ENCODE measurements at regions not wholly inside any gene's neighbourhood (a gene's known extent, or its start where the extent isn't known, plus 50 kb on each side); places are given as distances from the start of the nearest gene placed in this dataset.

DNA sequence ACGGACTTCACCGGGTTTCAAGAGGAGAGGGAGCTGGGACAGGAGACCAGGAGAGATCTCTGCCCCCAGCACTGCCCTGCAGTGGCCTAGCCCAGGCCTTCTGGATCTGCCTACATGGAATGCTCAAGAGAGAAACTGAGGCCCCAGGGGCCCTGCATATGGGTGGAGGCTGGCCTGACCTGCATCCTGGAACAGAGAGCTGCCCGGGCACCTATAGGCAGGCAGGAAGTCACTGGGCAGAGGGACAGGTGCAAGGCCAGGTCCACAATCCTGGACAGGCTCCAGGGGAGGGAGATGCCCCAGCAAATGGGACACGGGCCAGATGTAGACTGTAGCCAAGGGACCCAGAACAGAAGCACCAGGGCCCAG is 98.5 kb upstream of the RUFY1 start:
- TF ChIP-seq, protein P1, sequence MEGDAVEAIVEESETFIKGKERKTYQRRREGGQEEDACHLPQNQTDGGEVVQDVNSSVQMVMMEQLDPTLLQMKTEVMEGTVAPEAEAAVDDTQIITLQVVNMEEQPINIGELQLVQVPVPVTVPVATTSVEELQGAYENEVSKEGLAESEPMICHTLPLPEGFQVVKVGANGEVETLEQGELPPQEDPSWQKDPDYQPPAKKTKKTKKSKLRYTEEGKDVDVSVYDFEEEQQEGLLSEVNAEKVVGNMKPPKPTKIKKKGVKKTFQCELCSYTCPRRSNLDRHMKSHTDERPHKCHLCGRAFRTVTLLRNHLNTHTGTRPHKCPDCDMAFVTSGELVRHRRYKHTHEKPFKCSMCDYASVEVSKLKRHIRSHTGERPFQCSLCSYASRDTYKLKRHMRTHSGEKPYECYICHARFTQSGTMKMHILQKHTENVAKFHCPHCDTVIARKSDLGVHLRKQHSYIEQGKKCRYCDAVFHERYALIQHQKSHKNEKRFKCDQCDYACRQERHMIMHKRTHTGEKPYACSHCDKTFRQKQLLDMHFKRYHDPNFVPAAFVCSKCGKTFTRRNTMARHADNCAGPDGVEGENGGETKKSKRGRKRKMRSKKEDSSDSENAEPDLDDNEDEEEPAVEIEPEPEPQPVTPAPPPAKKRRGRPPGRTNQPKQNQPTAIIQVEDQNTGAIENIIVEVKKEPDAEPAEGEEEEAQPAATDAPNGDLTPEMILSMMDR (conservative IDR thresholded peaks at IDR 0.05; ENCODE audit: low read length), result no peak
- no peak for TF ChIP-seq EZH2phosphoT487 (IDR thresholded peaks at IDR 0.05; ENCODE audit: borderline replicate concordance)
